ENCODE measurements at regions not wholly inside any gene's neighbourhood (a gene's known extent, or its start where the extent isn't known, plus 50 kb on each side); places are given as distances from the start of the nearest gene placed in this dataset.
"Not testable (repeated sequence)": the region's sequence is repeated elsewhere in the genome, so short reads cannot be mapped to it uniquely, and the experiment has no call there.

DNA sequence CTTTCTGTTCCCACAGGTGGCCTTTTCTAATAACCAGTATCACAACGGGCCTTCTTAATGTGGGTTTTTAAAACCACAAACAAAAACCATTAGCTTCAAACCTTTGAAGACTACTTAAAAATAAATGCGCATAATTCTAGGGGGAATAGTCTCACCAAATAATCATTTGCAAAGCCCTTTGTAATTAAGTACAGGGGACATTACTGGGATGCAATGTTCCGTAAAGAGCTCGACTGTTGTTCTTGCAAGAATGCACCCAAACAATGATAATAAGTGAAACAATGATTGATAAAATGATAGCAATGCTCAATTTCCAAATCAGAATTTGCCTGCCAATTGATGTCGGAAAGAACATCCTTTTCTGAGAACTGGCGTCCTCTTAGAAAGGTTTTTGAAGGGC, 589.1 kb upstream of the ADARB2 start:
- peaks cover 19% of the 10 kb centered on the region for H3K27me3 Mint-ChIP-seq (ENCODE audit: unreplicated experiment)
- TF ChIP-seq, protein P1, sequence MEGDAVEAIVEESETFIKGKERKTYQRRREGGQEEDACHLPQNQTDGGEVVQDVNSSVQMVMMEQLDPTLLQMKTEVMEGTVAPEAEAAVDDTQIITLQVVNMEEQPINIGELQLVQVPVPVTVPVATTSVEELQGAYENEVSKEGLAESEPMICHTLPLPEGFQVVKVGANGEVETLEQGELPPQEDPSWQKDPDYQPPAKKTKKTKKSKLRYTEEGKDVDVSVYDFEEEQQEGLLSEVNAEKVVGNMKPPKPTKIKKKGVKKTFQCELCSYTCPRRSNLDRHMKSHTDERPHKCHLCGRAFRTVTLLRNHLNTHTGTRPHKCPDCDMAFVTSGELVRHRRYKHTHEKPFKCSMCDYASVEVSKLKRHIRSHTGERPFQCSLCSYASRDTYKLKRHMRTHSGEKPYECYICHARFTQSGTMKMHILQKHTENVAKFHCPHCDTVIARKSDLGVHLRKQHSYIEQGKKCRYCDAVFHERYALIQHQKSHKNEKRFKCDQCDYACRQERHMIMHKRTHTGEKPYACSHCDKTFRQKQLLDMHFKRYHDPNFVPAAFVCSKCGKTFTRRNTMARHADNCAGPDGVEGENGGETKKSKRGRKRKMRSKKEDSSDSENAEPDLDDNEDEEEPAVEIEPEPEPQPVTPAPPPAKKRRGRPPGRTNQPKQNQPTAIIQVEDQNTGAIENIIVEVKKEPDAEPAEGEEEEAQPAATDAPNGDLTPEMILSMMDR (IDR thresholded peaks at IDR 0.05) = no peak
- no peak overlapping the region for H3K4me3 Mint-ChIP-seq (ENCODE audit: unreplicated experiment)

DNA sequence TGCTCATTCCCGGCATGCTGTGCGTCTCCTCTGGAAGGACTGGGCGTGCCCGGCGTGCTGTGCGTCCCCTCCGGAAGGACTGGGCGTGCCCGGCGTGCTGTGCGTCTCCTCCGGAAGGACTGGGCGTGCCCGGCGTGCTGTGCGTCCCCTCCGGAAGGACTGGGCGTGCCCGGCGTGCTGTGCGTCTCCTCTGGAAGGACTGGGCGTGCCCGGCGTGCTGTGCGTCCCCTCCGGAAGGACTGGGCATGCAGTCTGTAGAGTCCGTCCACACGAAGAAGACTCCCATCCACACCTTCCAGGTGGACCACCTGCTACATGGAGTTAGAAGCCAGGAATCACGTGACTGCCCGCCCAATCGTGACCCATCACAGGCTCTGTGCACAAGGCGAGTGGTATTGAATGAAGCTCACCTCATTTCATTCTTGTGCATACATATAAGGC, 577.7 kb upstream of the ADARB2 start:
- H3K4me1 Mint-ChIP-seq (ENCODE audit: unreplicated experiment); H3K27ac Mint-ChIP-seq (ENCODE audit: unreplicated experiment); H3K27me3 Mint-ChIP-seq (ENCODE audit: unreplicated experiment); DNase-seq (ENCODE audit: extremely low spot score, unreplicated experiment); H3K4me3 Mint-ChIP-seq (ENCODE audit: unreplicated experiment); H3K36me3 Mint-ChIP-seq (ENCODE audit: unreplicated experiment): not testable (repeated sequence)
- peaks cover 13% of the 10 kb centered on the region for H3K9me3 Mint-ChIP-seq (ENCODE audit: unreplicated experiment)

More for the DNA sequence above, 589.1 kb upstream of the ADARB2 start:
- no peaks in the 10 kb centered on the region for H3K36me3 Mint-ChIP-seq (ENCODE audit: unreplicated experiment)
- no peak for DNase-seq (ENCODE audit: extremely low spot score, unreplicated experiment)
- no peak overlapping the region for H3K27ac Mint-ChIP-seq (ENCODE audit: unreplicated experiment)
- H3K4me1 Mint-ChIP-seq (ENCODE audit: unreplicated experiment) = no peaks in the 10 kb centered on the region
- peaks cover 10% of the 10 kb centered on the region for H3K9me3 Mint-ChIP-seq (ENCODE audit: unreplicated experiment)

DNA sequence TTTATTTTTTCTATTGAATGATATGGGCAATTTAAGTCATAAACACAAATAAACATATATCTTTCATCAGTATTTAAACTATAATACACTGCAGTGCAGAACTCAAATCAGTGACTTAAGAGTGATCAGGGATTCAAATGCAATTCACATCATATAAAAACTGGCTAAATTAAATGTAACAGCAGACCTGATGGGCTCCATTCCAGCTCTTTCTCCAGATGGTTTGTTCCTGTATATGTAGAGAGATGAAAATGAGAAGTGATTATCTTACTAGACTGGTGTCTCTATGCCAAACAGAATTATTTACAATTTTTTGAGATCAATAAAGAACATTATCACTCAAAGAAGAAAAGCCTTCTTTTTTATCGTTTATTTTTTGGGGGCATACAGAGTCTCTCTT, 568.8 kb upstream of the ADARB2 start:
- Mint-ChIP-seq H3K27ac (ENCODE audit: unreplicated experiment) (no peak overlapping the region), H3K4me3 (ENCODE audit: unreplicated experiment) (no peak overlapping the region), H3K27me3 (ENCODE audit: unreplicated experiment) (peaks cover 11% of the 10 kb centered on the region), H3K9me3 (ENCODE audit: unreplicated experiment) (peaks cover 10% of the 10 kb centered on the region), H3K4me1 (ENCODE audit: unreplicated experiment) (no peaks in the 10 kb centered on the region), H3K36me3 (ENCODE audit: unreplicated experiment) (no peaks in the 10 kb centered on the region)
- TF ChIP-seq, protein P1 (IDR thresholded peaks at IDR 0.05) = no peak
- DNase-seq (ENCODE audit: extremely low spot score, unreplicated experiment) = no peak

DNA sequence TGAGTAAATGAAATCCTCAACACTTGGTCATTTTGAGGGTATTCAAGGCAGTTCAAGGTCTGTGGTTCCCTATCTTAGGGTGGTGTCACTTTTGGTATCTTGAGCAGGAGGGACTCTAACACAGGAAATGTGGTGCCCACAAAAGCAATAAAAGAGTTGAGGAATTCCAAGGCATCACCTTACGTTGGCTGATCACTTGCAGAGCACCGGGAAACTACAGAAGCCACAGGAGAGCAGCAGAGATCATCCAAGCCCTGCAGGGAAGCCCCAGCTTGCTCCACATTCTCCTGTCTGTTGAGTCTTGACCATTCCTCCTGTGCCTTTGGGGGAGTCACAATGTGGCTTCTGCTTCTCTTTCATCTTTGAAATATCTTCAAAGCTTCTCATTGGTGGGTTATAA, 565.8 kb upstream of the ADARB2 start:
- DNase-seq (ENCODE audit: extremely low spot score, unreplicated experiment) = no peak
- TF ChIP-seq, protein P1 (IDR thresholded peaks at IDR 0.05) = no peak
- H3K27ac Mint-ChIP-seq (ENCODE audit: unreplicated experiment) = no peak overlapping the region
- H3K9me3 Mint-ChIP-seq (ENCODE audit: unreplicated experiment) = peaks cover 4% of the 10 kb centered on the region
- H3K27me3 Mint-ChIP-seq (ENCODE audit: unreplicated experiment) = peaks cover 7% of the 10 kb centered on the region
- no peak overlapping the region for H3K4me3 Mint-ChIP-seq (ENCODE audit: unreplicated experiment)
- no peaks in the 10 kb centered on the region for H3K36me3 Mint-ChIP-seq (ENCODE audit: unreplicated experiment)
- H3K4me1 Mint-ChIP-seq (ENCODE audit: unreplicated experiment) = no peaks in the 10 kb centered on the region

DNA sequence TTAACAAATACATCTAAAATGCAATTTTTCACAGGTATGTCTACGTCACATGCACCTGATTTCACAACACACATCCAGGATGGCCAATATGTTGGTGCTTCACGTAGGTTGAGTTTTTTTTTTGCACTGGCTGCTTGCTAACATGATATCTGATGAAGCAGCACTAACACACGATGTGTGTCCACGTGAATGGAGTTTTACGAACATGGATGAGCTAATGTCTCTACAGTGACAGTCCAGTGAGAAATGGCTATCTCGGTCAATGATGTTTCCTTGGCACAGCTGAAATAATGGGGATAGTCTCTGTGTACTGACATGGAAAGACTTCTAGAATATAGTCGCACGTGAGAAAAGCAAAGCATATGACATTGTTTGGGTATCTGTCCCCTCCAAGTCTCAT, 563.9 kb upstream of the ADARB2 start:
- no peaks in the 10 kb centered on the region for H3K4me1 Mint-ChIP-seq (ENCODE audit: unreplicated experiment)
- H3K9me3 Mint-ChIP-seq (ENCODE audit: unreplicated experiment) = peaks cover 4% of the 10 kb centered on the region
- no peak overlapping the region for H3K4me3 Mint-ChIP-seq (ENCODE audit: unreplicated experiment)
- H3K27me3 Mint-ChIP-seq (ENCODE audit: unreplicated experiment) = peaks cover 3% of the 10 kb centered on the region
- TF ChIP-seq, protein P1 (IDR thresholded peaks at IDR 0.05) = no peak
- no peak for DNase-seq (ENCODE audit: extremely low spot score, unreplicated experiment)
- H3K27ac Mint-ChIP-seq (ENCODE audit: unreplicated experiment) = no peak overlapping the region
- no peaks in the 10 kb centered on the region for H3K36me3 Mint-ChIP-seq (ENCODE audit: unreplicated experiment)

DNA sequence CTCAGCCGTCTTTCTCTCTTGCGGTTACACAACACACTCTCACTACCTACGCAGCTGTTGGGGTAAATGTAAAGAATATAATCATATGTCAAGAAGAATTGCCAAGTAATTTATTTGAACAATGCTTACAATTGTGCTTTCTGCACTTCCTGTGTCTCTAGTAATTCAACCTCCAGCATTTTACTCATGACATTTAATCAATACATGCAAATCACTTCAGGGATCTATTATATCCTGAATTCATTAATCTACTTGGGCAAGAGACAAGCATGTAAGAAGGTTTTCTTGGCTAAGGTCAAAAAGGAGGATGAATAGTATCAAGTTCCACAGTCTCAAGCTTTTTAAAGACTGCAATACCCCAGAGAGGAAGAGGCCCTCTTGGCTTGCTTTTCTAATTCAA, 562.9 kb upstream of the ADARB2 start:
- Mint-ChIP-seq H3K27ac (ENCODE audit: unreplicated experiment) (no peak overlapping the region), H3K4me1 (ENCODE audit: unreplicated experiment) (no peaks in the 10 kb centered on the region), H3K4me3 (ENCODE audit: unreplicated experiment) (no peak overlapping the region), H3K9me3 (ENCODE audit: unreplicated experiment) (peaks cover 4% of the 10 kb centered on the region), H3K27me3 (ENCODE audit: unreplicated experiment) (peaks cover 10% of the 10 kb centered on the region), H3K36me3 (ENCODE audit: unreplicated experiment) (no peaks in the 10 kb centered on the region)
- DNase-seq (ENCODE audit: extremely low spot score, unreplicated experiment) = no peak
- TF ChIP-seq, protein P1 (IDR thresholded peaks at IDR 0.05) = no peak
